GM21360 (cell line): ENCODE measurements at regions not wholly inside any gene's neighbourhood (a gene's known extent, or its start where the extent isn't known, plus 50 kb on each side); places are given as distances from the start of the nearest gene placed in this dataset.

Experiments
- ATAC-seq: cut with Tn5 transposase; IDR thresholded peaks from one replicate; pipeline ENCODE4 v1.9.1; 2021; ENCODE audit warnings: mild to moderate bottlenecking, moderate library complexity; ENCODE audit not compliant: unreplicated experiment

DNA sequence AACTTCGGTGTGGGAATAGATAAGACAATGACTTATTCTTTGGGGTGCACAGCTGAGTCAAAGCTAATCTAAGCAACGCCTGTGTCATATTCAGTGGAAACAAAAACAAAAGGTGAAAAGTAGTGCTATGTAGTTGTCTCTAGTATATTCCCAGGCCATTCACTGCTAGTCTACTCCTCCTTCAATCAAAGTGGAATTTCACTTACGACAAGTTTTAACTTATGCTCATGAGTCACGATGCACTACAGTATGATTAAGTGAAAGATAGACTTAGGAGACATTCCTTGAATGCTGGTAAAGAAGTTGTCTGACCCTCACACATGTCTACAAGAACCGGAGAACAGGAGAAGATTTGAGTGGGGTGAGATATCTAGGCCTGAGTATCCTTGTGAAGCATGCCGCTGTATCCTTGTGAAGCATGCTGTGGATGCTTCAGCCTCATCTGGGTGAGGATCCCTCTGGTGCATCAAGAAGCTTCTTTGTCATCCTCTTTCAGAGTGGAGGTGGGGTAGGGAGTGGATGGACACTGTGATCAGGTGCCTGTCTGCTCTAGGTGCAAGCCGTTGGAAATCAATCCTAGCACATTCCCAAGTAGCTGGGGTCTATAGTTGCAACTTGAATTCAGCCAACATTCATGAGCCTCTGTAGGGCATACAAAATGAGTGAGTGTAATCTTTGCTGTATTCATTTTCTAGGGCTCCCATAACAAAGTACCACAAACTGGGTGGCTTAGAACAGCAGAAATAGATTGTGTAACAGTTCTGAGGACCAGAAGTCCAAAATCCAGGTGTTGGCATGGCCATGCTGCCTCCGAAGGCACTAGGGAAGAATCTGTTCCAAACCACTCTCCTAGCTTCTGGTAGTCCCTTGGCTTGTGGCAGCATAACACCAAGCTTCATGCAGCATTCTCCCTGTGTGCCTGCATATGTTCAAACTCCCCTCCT, 173.5 kb upstream of the FN1 start:
- no peak for ATAC-seq

DNA sequence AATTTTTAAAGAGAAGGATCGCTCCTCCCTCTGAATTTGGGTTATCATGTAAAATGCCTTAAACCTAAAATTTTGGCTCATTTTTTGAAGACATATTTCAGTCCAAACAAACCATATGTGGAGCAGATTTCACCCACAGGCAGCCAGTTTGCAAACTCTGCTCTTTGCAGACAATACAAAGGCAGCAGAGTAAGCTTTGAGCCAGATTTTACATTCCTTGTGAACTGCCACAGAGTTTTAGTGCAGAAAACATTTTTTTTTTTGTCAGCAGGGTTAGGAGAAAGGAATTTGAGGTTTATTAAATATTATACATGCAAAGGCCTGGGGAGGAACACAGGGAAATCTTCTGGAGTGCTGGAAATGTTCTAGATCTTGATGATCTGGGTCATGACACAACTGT, 171.9 kb upstream of the FN1 start:
- no peak for ATAC-seq

DNA sequence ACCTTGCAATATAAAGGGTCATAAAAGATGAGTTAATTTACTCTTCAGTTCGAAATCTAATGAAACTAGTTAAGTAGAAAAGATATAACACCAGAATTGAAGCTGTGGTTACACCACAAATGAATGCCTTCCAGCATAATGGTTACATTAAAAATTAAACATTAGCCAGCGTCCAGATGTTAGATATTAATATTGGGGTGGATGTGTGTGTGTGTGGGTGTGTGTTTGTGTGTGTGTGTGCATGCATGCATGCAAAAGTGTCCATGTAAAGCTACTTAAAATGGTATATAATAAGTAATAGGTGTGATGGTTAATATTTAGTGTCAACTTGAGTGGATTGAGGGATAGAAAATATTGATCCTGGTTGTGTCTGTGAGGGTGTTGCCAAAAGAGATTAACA, 170.4 kb upstream of the FN1 start:
- no peak for ATAC-seq

DNA sequence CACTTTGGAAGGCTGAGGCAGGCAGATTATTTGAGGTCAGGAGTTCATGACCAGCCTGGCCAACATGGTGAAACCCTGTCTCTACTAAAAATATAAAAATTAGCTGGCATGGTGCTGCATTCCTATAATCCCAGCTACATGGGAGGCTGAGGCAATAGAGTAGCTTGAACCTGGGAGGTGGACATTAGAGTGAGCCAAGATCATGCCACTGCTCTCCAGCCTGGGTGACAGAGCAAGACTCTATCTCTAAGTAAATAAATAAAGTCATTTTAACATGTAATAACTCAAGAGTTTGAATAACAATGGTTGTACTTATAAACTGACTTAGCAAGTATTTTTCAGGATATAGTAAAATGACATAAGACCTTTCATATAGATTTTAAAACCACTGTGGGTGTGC, 169.3 kb upstream of the FN1 start:
- no peak for ATAC-seq

DNA sequence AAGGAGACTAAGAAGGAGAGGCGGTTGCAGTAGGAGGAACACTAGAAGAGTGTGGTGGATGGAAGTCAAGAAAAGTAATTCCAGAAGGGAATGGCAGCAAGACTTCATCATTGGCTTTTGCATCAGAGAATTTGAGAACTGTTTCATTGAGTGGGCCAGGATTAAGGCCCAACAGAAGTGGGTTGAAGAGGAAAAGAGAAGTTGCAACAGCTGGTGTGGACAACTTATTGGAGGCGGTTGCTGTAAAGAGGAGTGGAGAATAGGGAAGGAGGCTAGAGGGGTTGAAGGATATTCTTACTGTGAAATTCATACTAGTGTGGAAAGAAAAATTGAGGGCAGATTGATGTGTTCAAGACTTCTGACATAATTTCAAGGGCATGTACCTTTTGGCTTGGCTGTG, 168.7 kb upstream of the FN1 start:
- ATAC-seq, result no peak

DNA sequence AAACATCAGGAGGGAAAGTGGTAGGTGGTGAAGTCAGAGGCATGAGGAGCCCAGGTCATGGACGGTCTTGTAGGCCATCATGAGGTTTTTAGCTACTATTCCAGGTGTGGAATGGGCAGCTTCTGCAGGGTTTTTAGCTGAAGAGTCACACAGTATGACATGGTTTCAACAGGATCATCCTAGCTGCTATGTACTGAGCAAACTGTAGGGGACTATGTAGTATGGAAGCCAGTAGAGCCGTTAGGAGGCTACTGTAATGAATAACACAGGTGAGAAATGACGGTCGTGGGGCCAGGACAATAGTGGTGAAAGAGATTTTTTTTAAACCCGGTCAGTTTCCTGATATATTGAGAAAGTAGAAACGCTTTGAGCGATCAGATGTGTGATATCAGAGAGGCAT, 167.6 kb upstream of the FN1 start:
- no peak for ATAC-seq

DNA sequence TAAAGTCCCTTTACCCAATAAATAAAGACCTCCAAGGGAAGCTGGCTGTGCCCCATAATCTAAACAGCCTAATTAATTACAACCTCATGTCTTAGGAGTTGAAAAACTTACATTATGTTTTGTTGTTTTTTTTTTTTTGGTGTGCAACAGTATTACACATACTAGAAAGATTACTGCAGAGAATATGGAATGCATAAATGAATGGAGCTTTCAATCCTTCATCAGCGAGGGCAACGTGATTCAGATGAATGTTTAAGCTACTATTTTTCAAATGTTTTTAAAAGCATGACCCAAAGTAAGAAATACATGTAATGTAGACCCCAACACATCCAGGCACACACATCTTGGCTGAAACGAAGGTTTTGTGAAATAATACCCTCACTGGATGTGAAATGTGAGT, 167.1 kb upstream of the FN1 start:
- ATAC-seq, result no peak

DNA sequence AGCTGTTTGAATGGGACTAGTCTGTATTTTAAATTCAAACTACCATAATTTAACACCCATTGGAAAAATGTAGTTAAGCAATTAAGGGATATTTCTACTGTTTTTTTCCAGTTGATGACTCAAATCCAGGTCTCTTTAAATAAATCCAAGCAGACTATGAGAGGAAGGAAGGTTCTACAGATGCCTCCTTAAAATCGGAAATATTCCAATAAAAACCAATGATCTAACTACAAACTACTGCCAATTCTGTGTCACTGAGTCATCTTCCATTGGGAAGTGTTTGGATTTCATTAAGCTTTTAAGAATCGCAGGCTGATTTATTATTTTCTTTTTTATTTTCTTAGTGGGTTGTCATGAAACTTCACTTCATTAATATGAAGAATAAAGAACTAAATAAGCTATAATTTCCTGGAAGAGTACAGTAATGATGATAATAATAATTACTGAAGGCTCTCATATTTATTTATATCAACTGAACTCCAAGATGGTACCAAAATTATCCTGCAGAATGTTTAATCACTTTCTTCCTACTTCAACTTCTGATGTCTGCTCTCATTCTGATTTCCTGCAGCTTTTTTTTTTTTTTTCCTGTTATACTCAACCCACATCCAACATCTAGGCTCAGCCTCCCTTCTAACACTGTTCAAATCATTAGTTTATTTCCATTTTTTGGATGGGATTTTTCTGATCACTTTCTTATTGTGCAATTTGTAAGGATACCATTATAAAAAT, 166.3 kb upstream of the FN1 start:
- ATAC-seq, result no peak

DNA sequence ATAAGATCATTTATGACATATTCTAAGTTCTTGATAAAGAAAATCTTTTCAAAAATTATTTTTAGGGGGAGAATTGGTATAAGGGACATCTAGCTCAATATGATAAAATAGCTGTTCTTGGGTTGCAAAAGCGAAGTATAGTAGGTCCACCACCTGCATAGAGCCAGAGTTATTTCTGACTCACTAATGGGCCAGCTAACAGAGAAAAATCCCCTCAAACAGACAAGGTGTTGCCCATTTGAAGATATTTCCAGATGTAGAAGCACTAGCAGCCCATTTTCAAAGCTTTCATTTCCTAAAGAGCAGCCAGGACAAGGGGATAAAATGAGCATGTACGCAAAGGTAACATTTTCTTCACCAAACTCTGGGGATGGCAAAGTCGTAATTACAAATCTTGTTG, 165.7 kb upstream of the FN1 start:
- no peak for ATAC-seq

DNA sequence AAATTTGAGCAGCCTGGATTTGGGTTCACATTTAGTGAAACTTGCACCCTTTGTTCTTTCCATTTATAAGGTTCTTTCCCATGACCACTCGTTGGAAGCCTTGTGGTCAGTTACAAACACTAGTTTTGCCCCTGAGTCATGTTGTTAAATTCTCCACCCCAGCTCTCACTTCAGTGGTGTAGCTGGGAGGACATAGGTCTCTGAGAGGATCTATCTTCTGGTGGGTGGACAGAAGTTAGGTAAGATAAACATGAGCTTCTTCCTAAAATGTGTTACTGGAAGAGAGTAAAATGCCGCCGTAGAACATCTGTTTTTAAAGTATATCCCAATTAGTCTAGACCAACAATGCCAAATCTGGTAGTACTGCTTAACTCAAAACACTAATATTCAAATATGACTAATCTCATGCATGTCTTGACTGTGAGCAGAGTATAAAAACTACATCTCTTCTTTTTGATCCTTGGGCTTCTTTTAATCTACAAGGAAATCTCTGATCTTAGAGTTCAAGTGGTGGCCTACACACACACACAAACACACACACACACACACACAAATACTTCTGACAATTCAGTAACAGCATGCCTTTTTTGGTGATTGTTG, 162.6 kb upstream of the FN1 start:
- no peak for ATAC-seq

DNA sequence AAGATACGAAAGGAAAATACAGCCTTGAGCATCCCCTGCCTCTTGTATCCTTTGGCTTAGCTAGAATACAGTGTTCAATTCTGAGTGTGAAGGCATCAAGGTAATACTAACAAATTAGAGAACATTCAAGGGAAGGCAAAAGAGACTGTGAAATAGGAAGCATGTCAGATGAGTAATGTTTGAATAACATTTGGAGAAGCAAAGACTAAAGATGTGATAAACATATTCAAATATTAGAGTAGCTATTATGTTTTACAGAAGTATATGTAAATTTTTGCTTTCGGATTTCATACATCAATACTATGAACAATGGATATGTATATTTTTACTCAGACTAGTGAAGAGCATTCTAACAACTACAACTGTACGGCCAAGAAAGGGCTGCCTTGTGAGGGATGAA, 161.7 kb upstream of the FN1 start:
- ATAC-seq, result no peak

DNA sequence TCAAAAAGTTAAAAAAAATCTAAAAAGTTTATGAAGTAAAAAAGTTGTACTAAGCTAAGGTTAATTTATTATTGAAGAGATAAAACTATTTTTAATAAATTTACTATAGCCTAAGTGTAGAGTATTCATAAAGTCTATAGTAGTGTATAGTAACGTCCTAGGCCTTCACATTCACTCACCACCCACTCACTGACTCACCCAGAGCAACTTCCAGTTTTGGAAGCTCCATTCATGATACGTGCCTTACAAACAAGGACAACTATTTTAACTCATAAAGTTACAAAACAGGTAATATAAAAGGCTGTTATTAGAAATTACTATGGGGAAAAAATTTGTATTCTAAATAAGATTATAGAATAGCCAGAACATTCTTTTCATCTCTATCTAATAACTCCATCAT, 158.9 kb upstream of the FN1 start:
- ATAC-seq, result no peak

DNA sequence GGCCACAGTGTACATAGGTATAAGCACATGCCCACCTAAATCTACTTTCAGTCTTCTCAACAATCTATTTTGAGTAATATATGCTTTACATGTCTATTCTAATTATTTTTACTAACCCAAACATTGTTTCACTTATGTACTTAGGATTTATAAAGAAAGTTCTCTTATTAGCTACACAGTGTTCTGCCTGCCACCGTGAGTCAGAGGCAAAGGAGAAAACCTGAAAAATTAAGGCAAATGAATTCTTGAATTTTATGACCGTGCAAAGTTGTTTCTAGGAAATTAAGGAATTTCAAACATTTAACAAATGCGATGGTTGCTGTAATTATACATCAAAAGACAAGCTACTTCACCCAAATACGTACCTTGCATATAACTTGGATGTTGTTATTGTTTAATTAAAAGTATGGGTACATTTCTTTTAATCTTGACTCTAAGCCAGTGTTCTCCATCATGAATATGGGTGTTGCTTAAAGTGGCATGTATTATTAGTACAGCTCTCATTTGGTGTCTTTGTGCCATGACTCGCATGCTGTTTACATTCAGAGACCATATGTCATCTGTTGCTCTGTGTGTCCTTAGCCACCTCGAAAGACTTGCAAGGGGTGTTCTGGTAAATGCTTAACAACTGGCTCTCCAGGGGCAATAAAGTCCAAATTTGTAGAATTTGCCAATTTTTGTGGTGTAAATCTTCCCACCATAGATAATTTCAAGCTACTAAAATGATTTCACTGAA, 154.3 kb upstream of the FN1 start:
- ATAC-seq, result no peak

DNA sequence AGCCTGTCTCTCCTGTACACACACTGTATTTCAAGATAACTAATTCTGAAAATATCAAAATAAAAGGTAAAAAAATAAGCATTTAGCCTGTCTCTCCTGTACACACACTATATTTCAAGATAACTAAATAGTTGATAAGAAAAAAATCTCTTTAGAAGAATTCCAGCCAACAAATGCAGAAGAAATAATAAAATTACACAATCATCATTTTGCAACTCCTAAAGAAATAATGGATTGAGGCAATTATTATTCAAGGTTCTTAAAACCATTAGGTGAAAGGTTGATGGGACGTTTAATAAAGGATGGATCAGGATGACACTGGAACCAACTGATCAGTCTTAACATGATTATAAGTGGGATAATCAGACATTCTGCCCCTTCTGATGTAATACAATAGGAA, 148.0 kb upstream of the FN1 start:
- ATAC-seq, result no peak

DNA sequence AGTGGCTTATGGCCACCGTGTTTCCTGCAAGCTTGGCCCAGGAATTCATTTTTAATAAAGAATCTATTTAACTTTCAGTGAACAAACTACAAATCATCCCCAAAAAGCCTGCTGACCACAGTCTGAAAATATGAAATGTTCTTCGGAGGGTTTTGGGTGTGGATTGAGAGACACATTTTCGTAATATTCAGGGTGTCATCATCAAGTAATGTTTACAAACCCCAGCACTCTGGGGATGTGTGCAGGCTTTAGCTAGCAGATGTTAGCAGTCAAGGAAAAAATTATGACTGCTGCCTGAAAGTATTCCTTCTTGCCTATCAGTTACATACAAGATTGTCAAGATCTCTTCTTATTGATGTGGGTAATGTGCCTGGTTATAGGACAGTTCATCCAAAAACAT, 143.9 kb upstream of the FN1 start:
- no peak for ATAC-seq

DNA sequence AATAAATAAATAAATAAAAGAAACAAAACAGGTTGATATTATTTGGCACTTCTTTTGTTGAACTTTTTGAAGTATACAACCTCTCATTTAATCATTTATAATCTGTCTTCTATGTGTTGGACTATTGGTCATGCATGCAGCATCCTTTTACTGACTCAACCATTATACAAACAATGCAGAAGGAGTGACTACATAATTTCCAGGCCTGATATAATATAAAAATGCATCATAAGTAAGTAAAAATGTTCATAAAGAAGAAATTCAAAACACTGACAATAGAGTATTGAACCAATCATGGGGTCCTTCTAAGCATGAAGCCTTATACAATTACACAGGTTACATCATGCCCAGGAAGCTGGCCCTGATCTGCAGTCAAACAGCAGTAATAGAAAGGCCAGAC, 141.5 kb upstream of the FN1 start:
- no peak for ATAC-seq

DNA sequence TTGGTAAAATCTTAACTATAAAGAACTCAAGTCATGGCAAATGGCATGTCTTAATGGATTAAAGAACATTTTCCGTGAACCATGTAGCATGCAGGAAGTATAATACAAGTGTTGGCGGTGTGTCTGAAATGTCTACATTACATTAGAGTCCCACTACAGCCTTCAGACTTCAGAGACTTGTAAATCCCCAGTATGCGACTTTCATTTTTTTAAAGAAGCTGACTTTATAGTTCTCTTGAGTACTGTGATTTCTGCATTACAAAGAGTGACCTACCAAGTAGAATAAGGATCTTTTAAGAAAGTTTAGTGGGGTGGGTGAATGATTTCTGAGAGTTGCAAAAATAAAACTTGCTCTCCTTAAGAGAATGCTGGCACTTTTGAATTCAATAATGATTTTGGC, 140.7 kb upstream of the FN1 start:
- no peak for ATAC-seq

DNA sequence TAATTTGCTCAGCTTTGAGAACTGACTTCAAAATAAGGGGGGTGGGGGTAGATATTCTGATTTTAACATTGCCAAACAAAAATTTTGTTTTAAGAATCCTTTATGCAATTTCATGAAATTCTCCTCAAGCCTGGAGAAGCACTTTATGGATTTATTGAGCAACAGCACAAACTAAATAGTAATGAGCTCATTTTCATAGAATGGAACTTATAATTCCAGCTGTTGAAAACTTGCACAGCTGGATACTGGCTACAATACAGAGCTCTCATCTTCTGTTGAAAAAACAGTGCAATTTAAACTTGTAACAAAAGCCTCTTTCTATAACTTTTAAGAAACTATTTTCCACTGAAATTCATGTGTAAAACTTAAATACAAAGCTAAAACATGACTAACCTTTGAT, 137.6 kb upstream of the FN1 start:
- ATAC-seq, result no peak

DNA sequence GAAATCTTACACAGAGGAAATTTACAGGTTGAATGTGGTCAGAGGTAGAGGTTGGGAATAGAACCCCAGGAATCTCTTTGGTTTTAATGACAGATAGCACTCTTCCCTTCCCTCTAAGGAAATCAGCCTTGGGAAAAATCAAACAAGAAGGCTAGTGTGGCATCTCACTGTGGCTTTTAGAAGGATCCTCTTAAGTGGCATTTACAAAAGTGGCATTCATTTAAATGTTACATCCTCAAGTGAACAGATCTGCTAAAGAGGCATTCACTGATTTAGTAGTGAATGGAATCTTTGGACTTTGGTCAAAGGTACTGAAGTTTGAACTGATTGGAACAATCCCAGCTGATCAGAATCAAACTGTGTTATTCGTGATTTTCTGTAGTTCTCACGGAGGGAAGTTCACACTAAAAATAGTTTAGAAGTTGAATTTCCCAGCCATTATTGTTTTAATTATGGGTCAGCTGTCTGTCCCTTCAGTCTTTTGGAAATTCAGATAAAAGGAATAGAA, 136.5 kb upstream of the FN1 start:
- no peak for ATAC-seq

DNA sequence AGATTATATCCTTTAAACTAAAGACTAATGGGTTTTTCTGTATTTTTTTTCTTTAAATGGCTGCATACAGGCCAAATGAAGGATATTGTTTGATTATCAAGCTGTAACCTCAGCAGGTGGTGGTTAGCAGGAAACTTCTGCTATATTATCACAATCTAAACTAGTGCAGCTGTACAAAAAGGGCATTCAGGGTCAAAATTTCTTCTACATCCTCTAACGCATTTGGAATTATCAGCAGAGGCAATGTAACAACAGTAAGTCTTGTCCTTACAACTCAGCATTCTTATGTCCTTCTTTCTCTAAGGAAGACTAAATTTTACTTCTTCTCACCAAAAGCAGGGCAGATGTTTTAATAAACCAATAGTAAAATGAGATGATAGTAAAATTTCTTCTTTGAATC, 135.8 kb upstream of the FN1 start:
- no peak for ATAC-seq

DNA sequence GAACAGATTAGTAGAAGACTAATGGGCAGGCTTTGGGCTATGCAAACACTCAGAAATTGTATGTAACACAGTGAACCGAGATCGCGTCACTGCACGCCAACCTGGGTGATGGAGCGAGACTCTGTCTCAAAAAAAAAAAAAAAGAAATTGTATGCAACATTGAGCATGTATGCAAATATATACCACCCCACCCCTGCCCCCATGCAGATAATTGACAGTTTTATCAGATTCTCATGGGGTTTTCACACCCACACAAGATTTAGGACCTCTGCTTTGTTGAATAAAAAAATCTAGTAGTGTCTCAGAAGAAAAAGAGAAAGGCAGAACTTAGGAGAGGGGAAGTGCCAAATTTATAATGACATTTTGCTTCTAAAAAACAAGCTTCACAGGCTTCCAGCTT, 131.6 kb upstream of the FN1 start:
- peak; percentile 90 for ATAC-seq
